HepG2 (cell line): ENCODE measurements at regions not wholly inside any gene's neighbourhood (a gene's known extent, or its start where the extent isn't known, plus 50 kb on each side); places are given as distances from the start of the nearest gene placed in this dataset.

Experiments
- ATAC-seq: fragments of 200-7000 bp; cut with Tn5 transposase; 3 replicates; pipeline ENCODE4 v1.9.1; 2020; ENCODE audit warnings: mild to moderate bottlenecking, moderate library complexity
- BruUV-seq: library from RNA; stranded (reverse); fragments of 400-500 nt; replicated peaks from 2 replicates; lab custom pipeline; 2021; lab: Mats Ljungman, UMichigan
- CTCF ChIA-PET: fragments of 300-600 bp; formaldehyde crosslinking; extraction: SDS; loops from one replicate; lab custom pipeline; 2021; ENCODE audit warnings: low total read pairs, inconsistent platforms, low intra/inter-chr PET ratio; lab: Yijun Ruan, JAX
- POLR2A ChIA-PET: fragments of 350-600 bp; sonication (Branson Sonifier 250); formaldehyde crosslinking; loops from one replicate; lab custom pipeline; 2020; ENCODE audit warnings: antibody characterized with exemption, inconsistent platforms; lab: Yijun Ruan, JAX
- DNase-seq: peaks from one replicate; pipeline ENCODE4 v3.0.0-alpha.2; 2015; ENCODE audit warnings: low spot score
- FAIRE-seq: peaks from 3 replicates; lab custom pipeline; 2011; peaks lifted over from hg19 to GRCh38; lab: Jason Lieb, UNC
- H2AFZ ChIP-seq: one replicate; pipeline ENCODE4 v1.6.1; 2011; ENCODE audit warnings: low read length, inconsistent platforms
- H3K27ac ChIP-seq: fragments of 300-600 bp; 3 replicates; pipeline ENCODE4 v1.8.0; 2011; ENCODE audit warnings: mixed run types, mild to moderate bottlenecking, mixed read lengths, low read length, inconsistent platforms; ENCODE audit not compliant: insufficient read depth; ENCODE audit errors: extremely low read length
- H3K27me3 ChIP-seq, 2 experiments: fragments of 200-600 bp in 1 of 2; 2 replicates in 1 of 2; 3 replicates in 1 of 2; pipeline versions ENCODE4 v1.6.0 to v1.8.0; 2011; ENCODE audit warnings: low read length in 2 of 2, mild to moderate bottlenecking in 2 of 2, moderate library complexity in 2 of 2, inconsistent platforms in 1 of 2; ENCODE audit not compliant: insufficient read depth in 2 of 2, control insufficient read depth in 1 of 2
- H3K36me3 ChIP-seq, 2 experiments: fragments of 200-600 bp in 1 of 2; replicated peaks in 1 of 2; 2 replicates in 1 of 2; 3 replicates in 1 of 2; pipeline versions ENCODE4 v1.5.1 to v1.8.0; 2011; ENCODE audit warnings: low read length in 2 of 2, inconsistent platforms in 1 of 2; ENCODE audit not compliant: insufficient read depth in 2 of 2, control insufficient read depth in 1 of 2
- H3K4me1 ChIP-seq: 2 replicates; pipeline ENCODE4 v1.5.1; 2012; ENCODE audit warnings: low read length, inconsistent platforms; ENCODE audit not compliant: insufficient read depth
- H3K4me2 ChIP-seq: 2 replicates; pipeline ENCODE4 v1.6.0; 2011; ENCODE audit warnings: low read depth, low read length, inconsistent platforms
- H3K4me3 ChIP-seq, 3 experiments: fragments of 200-600 bp in 1 of 3; sonication (generic), shearing (Covaris generic) in 1 of 3; replicated peaks in 1 of 3; 2 replicates each; pipeline ENCODE4 v1.5.1; 2011 to 2016; ENCODE audit warnings: low read length in 3 of 3, inconsistent platforms in 2 of 3, low read depth in 2 of 3, mild to moderate bottlenecking in 2 of 3, control low read depth in 1 of 3, mixed read lengths in 1 of 3; ENCODE audit not compliant: insufficient read depth in 1 of 3
- H3K79me2 ChIP-seq: one replicate; pipeline ENCODE4 v1.6.1; 2011; ENCODE audit warnings: low read length, inconsistent platforms; ENCODE audit not compliant: insufficient read depth
- H3K9ac ChIP-seq: 2 replicates; pipeline ENCODE4 v1.6.0; 2011; ENCODE audit warnings: mild to moderate bottlenecking, low read depth, low read length, inconsistent platforms; ENCODE audit not compliant: insufficient read depth
- H3K9me3 ChIP-seq: 2 replicates; pipeline ENCODE4 v1.5.1; 2012; ENCODE audit warnings: mild to moderate bottlenecking, low read length
- H4K20me1 ChIP-seq: 2 replicates; pipeline ENCODE4 v1.6.0; 2011; ENCODE audit warnings: inconsistent platforms, mild to moderate bottlenecking, low read length, moderate library complexity; ENCODE audit not compliant: insufficient read depth
- ETV6 ChIP-seq: sonication (generic); formaldehyde crosslinking; conservative IDR thresholded peaks from 2 replicates; pipeline ENCODE4 v1.4.0; 2020; ENCODE audit warnings: missing genetic modification reagents
- FOXA3 ChIP-seq: IDR thresholded peaks from 2 replicates; pipeline ENCODE4 v1.6.1; 2016; ENCODE audit warnings: missing genetic modification reagents, missing compliant biosample characterization
- FOXK2 ChIP-seq: fragments of 450-650 bp; IDR thresholded peaks from 2 replicates; pipeline ENCODE4 v1.6.1; 2016
- KAT7 ChIP-seq: IDR thresholded peaks from 2 replicates; pipeline ENCODE4 v1.6.1; 2018; ENCODE audit warnings: borderline replicate concordance, missing compliant biosample characterization
- MYC ChIP-seq: sonication (generic); formaldehyde crosslinking; IDR thresholded peaks from 2 replicates; pipeline ENCODE4 v1.9.0; 2021; ENCODE audit warnings: missing genetic modification reagents, borderline replicate concordance
- RCOR2 ChIP-seq: IDR thresholded peaks from 2 replicates; pipeline ENCODE4 v1.6.1; 2016; ENCODE audit warnings: missing biosample characterization, missing genetic modification reagents
- SATB2 ChIP-seq: sonication (generic); formaldehyde crosslinking; IDR thresholded peaks from 2 replicates; pipeline ENCODE4 v1.5.0; 2020; ENCODE audit warnings: missing genetic modification reagents
- SRSF9 ChIP-seq: fragments of 200-400 bp; formaldehyde crosslinking; IDR thresholded peaks from 2 replicates; pipeline ENCODE4 v1.6.1; 2018; ENCODE audit warnings: borderline replicate concordance, mild to moderate bottlenecking, low read depth, low read length; ENCODE audit not compliant: insufficient read depth, poor library complexity, severe bottlenecking
- TBX3 ChIP-seq: fragments of 450-650 bp; IDR thresholded peaks from 2 replicates; pipeline ENCODE4 v1.6.1; 2017; ENCODE audit warnings: antibody characterized with exemption, mild to moderate bottlenecking, inconsistent platforms, borderline replicate concordance
- ZNF30 ChIP-seq: sonication (generic); formaldehyde crosslinking; IDR thresholded peaks from 2 replicates; pipeline ENCODE4 v1.5.0; 2020; ENCODE audit warnings: mild to moderate bottlenecking, missing genetic modification reagents
- ZNF329 ChIP-seq: sonication (generic); formaldehyde crosslinking; IDR thresholded peaks from 2 replicates; pipeline ENCODE4 v1.9.0; 2021; ENCODE audit warnings: low read depth, mild to moderate bottlenecking, missing genetic modification reagents
- ZNF44 ChIP-seq: sonication (generic); formaldehyde crosslinking; IDR thresholded peaks from 2 replicates; pipeline ENCODE4 v1.5.1; 2020; ENCODE audit warnings: mild to moderate bottlenecking, missing genetic modification reagents
- ZNF839 ChIP-seq: sonication (generic); formaldehyde crosslinking; IDR thresholded peaks from 2 replicates; pipeline ENCODE4 v1.4.0; 2020; ENCODE audit warnings: missing genetic modification reagents, mild to moderate bottlenecking, borderline replicate concordance
- WGBS: methylation state at CpG from one replicate; pipeline ENCODE4 v1.1.6; 2017; ENCODE audit warnings: low lambda C conversion rate; 5-methylcytosine and 5-hydroxymethylcytosine counted together
- in situ Hi-C: cut with HindIII; loops from 2 replicates; pipeline ENCODE4 v1.10.0; 2017; ENCODE audit warnings: low pct_unique_long_range_greater_than_20kb; ENCODE audit not compliant: extremely low pct_ligation_motif_present
- intact Hi-C: fragments of 100-400 bp; cut with micrococcal nuclease; formaldehyde crosslinking; loops from one replicate; pipeline ENCODE4 v1.10.0; 2022; ENCODE audit not compliant: unreplicated experiment

- TF ChIP-seq KAT7 (no peak), ETV6 (no peak), RCOR2 (CRISPR knock-in tag) (no peak), TBX3 (no peak), ZNF329 (CRISPR knock-in tag) (no peak), SATB2 (CRISPR knock-in tag) (no peak)
These were observed 265.1 kb downstream of the TJP1 start (continued) for GRCh38 chr15:29557171-29557570.

- in situ Hi-C loops (no loop called here), intact Hi-C loops (no loop called here)
- DNase-seq (no peak), ATAC-seq (no peak), FAIRE-seq (no peak)
- Histone ChIP-seq H4K20me1 (no peaks in the 10 kb centered on the region), H3K79me2 (no peaks in the 10 kb centered on the region), H3K27me3 (peaks cover 0 to 2% of the 10 kb centered on the region in 2 experiments; a peak in 2 of 5 replicates), H3K4me3 (no peak overlapping the region), H3K4me1 (no peaks in the 10 kb centered on the region), H3K4me2 (no peak overlapping the region), H3K27ac (no peak overlapping the region), H2AFZ (no peak overlapping the region), H3K9ac (no peak overlapping the region), H3K36me3 (no peaks in the 10 kb centered on the region), H3K9me3 (no peaks in the 10 kb centered on the region)
- POLR2A ChIA-PET: no interaction called here
- no TSS peak for BruUV-seq
- TF ChIP-seq ZNF44 (CRISPR knock-in tag): no peak
- no peak for TF ChIP-seq MYC (CRISPR knock-in tag)
- no peak for TF ChIP-seq SRSF9
- TF ChIP-seq FOXA3 (CRISPR knock-in tag): no peak
- no peak for TF ChIP-seq ZNF839
- no peak for TF ChIP-seq ZNF30
- no peak for TF ChIP-seq FOXK2
- WGBS: 5% methylated on average over 4 of the region's 4 CpGs
- CTCF ChIA-PET: no interaction called here
These were observed 265.9 kb downstream of the TJP1 start for GRCh38 chr15:29556380-29556779.
